T-helper 2 cell treated with Interferon-gamma antibody and Interleukin-4, amounts not matched to agents 100 ng/mL and 5 ng/mL, for 36 hours (primary cell): ENCODE measurements at regions not wholly inside any gene's neighbourhood (a gene's known extent, or its start where the extent isn't known, plus 50 kb on each side); places are given as distances from the start of the nearest gene placed in this dataset.

Experiments used
- intact Hi-C: fragments of 100-400 bp; cut with micrococcal nuclease; formaldehyde crosslinking; loops from one replicate; pipeline ENCODE4 v1.15.1; 2023

- intact Hi-C loops, result no loop called here
Observed at GRCh38 chr20:11549172-11550103, 368.3 kb upstream of the BTBD3 start.

DNA sequence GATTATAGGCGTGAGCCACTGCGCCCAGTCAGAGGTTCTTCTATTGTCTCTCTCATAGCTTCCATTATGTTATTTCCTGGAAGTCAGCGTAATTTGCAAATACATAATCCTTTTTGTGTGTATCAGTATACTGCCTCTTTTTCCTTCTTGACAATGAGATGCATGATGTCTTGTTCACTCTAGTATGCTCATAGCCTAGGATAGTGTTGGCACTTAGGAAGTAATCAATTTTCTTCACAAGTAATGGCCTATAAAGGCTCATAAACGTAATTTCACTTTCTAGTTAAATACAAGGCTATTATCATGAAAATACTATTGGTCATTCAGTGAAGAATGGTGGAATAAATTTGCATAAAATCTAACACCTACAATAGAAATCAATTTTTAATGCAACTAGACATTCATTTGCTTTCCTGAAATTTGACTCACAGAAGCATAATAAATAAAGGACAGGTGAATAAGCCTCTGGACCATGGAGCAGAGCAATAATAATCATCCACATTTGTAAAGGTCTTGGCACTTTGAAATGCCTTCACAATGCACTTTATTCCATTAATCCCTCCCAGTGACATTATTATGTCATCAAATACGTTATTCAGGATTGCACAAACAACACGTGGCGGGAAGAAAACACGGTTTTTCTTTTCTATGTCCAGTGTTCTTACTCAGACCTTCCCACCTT is 366.9 kb upstream of the BTBD3 start:
- intact Hi-C loops, result no loop called here

DNA sequence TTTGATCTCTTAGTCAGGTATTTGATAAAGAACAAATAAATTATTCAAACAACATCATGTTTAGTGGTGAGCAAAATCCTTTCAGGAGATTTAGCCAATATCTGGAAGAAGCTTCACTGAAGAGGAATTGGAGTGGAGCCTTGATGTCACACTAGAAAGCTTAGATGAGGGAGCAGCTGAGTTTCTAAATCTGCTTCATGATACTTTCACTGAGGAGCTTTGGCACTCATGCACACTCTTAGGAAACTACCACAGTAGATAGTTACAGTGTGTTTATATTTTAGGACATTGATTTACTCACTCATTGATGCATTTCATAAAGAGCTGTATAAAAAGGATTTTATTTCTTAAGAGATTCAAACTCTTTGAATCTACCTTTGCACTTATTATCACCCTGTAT is 366.2 kb upstream of the BTBD3 start:
- intact Hi-C loops, result no loop called here

DNA sequence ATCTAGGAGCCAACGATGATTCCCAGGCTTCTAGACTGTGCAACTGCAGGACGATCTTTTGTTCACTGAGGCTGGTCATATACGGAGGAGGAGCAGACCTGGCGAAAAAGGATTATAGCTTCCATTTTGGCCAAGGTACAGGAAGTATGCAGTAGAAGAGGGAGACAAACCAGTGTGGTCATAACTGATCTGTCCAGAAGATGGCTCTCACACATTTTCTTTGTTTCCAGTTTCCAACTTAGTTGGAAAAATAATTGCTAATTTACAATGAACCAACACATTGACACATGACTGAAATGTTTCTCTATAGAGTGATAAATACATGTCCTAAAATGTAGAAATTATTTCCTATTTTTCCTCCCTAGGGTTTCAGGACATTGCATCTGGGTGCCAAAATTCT is 364.1 kb upstream of the BTBD3 start:
- intact Hi-C loops, result no loop called here

DNA sequence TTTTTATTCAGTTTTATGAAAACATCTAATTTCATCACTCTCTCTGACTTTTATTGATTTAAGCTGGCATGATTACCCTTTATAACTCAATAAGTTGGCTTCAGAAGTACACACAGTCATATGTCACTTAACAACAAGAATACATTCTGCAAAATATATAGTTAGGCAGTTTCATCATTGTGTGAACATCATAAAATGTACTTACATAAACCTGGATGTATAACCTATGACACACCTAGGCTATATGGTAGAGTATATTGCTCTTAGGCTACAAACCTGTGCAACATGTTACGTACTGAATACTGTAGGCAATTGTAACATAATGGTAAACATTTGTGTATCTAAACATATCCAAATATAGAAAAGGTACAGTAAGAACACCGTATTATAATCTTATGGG is 362.2 kb upstream of the BTBD3 start:
- intact Hi-C loops, result no loop called here

DNA sequence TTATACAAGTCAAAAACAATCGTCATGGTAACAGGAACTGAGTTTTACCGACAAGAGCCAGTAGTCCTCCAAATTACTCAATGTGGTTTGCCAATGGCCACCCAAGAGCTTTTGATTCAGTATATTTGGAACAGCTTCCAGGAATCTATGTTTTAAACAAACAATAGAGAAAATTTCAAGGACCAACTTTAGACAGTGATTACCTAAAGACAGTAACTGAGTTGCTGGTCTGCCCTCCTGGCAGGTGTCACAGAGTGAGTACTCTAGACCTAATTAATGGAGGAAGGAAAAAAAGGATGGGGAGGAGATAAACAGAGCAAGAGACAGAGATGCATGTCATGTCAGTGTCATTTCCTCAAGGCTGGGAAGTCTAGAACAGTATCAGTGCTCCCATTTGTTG is 361.3 kb upstream of the BTBD3 start:
- intact Hi-C loops, result no loop called here

DNA sequence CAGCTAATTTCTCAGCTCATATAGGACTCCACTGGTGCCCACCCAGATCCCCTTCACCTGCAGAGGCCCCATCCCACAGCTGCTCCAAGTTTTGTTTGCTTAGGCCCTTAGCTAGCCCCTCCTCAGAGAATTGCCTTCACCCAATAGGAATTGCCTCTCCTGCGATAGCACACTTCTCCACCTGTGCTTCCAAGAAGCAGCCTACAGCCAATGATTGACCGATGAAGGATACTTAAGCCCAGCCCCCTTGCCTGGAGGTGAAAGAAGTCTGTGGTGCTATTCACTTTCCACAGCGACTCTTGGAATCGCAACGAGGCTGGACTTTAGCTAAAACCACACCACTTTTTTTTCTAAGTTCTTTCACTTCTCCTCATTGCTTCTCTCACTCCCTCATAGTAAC is 353.2 kb upstream of the BTBD3 start:
- intact Hi-C loops, result no loop called here

DNA sequence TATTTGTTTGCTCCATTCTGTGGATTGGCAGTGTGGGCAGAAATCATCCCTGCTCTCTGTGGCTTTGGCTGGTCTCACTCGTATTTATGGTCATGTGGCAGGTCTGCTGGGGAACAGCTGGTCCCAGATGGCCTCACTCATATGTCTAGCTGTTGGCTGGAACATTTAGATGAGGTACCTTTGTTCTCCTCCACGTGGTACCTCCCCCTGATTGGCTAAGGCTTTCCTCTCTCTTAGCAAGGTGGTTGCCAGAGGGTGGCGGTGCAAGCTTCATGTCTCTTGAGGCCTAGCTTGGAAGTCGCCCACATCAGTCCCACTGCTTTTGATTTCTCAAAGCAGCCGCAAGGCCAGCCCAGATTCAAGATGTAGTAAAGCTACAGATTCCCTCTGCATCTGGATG is 348.5 kb upstream of the BTBD3 start:
- intact Hi-C loops, result no loop called here

DNA sequence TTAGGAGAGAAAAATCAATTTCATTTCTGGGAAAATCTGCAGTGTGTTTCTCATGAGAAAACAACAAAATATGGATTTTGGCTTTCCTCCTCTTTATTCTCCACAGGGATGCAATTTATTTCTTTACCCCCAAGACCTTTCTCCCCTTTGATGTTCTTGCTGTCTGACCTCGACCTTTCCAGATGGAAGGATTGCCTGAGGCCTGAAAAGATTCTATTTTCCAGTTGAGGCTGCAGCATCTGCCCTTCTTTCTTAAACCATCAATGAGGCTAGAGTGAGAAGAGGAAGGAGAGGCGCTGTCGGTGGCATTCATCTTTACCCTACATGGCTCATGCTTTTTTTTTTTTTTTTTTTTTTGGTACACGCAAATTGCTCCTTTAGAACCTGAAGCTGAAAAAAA is 344.2 kb upstream of the BTBD3 start:
- intact Hi-C loops, result no loop called here

GRCh38 chr20:11581271-11581670 is 336.4 kb upstream of the BTBD3 start:
- intact Hi-C loops, result no loop called here

- intact Hi-C loops, result no loop called here
Observed at GRCh38 chr20:11582060-11582459, 335.6 kb upstream of the BTBD3 start.

DNA sequence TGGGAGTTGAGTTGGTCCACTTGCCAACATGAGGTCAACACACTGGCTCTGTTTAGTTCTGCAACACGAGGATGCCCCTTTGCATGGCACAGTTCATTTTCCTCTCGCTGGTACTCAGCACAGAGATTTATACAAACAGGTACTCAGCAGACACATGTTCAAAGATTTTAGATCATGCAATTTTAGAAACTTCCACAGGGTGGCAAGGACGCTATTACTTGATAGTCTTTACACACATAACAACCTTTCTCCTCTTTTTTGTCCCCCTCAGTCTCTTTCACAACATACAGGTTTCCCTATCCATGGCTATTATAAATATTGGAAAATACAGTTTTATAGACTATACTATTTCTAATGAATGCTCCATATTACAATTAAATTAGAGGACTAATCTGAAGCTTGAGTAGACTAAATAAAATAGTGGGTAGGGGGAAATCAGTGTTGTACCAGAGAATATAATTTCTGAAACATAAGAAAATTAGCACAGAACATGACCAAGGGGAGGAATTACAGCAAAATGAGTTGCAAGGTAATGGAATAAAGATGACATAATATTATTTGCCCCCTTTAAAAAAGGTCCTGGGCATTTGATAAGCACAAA is 331.8 kb upstream of the BTBD3 start:
- intact Hi-C loops, result no loop called here

- intact Hi-C loops, result no loop called here
Observed at GRCh38 chr20:11588875-11589274, 328.8 kb upstream of the BTBD3 start.

DNA sequence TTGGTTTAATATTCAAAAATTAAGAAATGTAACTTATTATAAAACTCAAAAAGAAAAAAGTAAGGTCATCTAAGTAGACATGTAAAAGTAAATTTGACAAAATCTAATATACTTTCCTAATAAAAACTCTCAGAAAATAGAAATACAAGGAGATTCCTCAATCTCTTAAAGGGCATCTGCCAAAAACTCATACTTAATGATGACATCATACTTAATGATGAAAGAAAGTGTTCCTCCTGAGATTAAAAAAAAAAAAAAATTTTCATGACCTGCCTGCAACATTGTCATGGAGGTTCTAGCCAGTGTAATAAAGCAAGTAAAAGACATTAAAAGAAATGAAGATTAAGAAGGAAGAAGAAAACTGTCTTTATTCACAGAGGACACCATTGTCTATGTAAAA is 325.7 kb upstream of the BTBD3 start:
- intact Hi-C loops, result no loop called here

- intact Hi-C loops, result no loop called here
Observed at GRCh38 chr20:11604339-11604738, 313.4 kb upstream of the BTBD3 start.

DNA sequence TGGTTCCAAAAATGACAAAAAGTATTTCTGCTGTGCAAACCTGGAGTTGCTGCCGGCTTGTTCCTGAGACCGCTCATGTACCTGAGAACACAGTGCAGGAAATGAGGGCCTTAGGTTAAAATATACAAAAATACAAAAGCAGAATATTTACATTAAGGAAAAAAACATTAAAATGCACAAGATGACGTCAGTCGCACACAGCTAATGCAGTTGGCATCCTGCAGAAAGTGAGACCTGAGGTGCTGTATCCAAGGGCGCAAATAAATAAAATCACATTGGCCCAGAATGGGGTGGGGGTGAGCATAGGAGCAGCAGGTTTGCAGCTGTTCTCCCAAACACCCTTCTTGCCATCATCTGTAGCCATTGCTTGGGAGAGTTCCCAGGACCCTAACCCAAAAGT is 310.6 kb upstream of the BTBD3 start:
- intact Hi-C loops, result no loop called here

GRCh38 chr20:11608736-11609135 is 309.0 kb upstream of the BTBD3 start:
- intact Hi-C loops, result no loop called here

GRCh38 chr20:11624704-11625103 is 293.0 kb upstream of the BTBD3 start:
- intact Hi-C loops, result no loop called here

GRCh38 chr20:11626551-11626950 is 291.1 kb upstream of the BTBD3 start:
- intact Hi-C loops, result no loop called here

GRCh38 chr20:11642866-11643265 is 274.8 kb upstream of the BTBD3 start:
- intact Hi-C loops, result no loop called here

DNA sequence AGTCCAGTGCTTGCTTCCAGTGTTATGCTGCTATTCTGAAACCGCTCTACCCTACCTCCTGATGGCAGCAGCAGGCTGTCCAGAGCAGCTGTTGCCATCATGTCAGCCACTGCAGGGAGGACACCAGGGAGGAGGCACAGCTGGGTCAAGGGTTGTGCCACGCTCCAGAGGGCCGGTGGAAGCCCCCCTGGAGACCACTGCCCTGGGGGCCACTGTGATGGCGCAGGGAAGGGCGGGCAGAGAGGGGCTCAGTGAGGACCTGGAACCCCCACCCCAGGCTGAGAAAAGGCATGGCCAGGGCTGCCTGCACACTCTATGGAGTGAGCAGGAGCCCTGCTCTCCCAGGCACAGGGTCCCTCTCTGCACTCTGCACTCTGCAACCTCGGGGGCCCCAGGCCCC is 271.3 kb upstream of the BTBD3 start:
- intact Hi-C loops, result no loop called here

GRCh38 chr20:11650566-11650965 is 267.1 kb upstream of the BTBD3 start:
- intact Hi-C loops, result no loop called here
